WTC11 (cell line): ENCODE measurements at regions not wholly inside any gene's neighbourhood (a gene's known extent, or its start where the extent isn't known, plus 50 kb on each side); places are given as distances from the start of the nearest gene placed in this dataset.

Experiments
- ATAC-seq: fragments of 200-7000 bp; cut with Tn5 transposase; 2 replicates; pipeline ENCODE4 v1.10.0; 2021; ENCODE audit warnings: mild to moderate bottlenecking, moderate library complexity
- CTCF ChIA-PET: fragments of 300-600 bp; sonication (Branson Sonifier 250); formaldehyde crosslinking; loops from one replicate; lab custom pipeline; 2021; ENCODE audit warnings: antibody characterized with exemption; lab: Charles Lee
- POLR2A ChIA-PET: fragments of 350-600 bp; sonication (Branson Sonifier 250); formaldehyde crosslinking; loops from one replicate; lab custom pipeline; 2021; ENCODE audit warnings: antibody characterized with exemption; lab: Charles Lee
- DNase-seq: peaks from one replicate; pipeline ENCODE4 v3.0.0; 2021; ENCODE audit warnings: low spot score
- H3K27ac Mint-ChIP-seq: 2 replicates; pipeline ENCODE4 v1.8.0; 2021; ENCODE audit warnings: mixed read lengths
- H3K27me3 Mint-ChIP-seq: 2 replicates; pipeline ENCODE4 v1.8.0; 2021; ENCODE audit warnings: low read depth, mild to moderate bottlenecking, moderate library complexity, mixed read lengths
- H3K36me3 Mint-ChIP-seq: 2 replicates; pipeline ENCODE4 v1.8.0; 2021; ENCODE audit warnings: mixed read lengths
- H3K4me1 Mint-ChIP-seq: 2 replicates; pipeline ENCODE4 v1.8.0; 2022; ENCODE audit warnings: mixed read lengths
- H3K4me3 Mint-ChIP-seq: 2 replicates; pipeline ENCODE4 v1.8.0; 2021; ENCODE audit warnings: mild to moderate bottlenecking, moderate library complexity, mixed read lengths
- H3K9me3 Mint-ChIP-seq: 2 replicates; pipeline ENCODE4 v1.8.0; 2021; ENCODE audit warnings: mixed read lengths
- ESRRA ChIP-seq: sonication (generic); formaldehyde crosslinking; IDR thresholded peaks from 2 replicates; pipeline ENCODE4 v1.8.1; 2022; ENCODE audit warnings: mild to moderate bottlenecking, missing genetic modification reagents, borderline replicate concordance
- ETV6 ChIP-seq: sonication (generic); formaldehyde crosslinking; IDR thresholded peaks from 2 replicates; pipeline ENCODE4 v1.8.1; 2022; ENCODE audit warnings: mild to moderate bottlenecking, missing genetic modification reagents
- GRHL2 ChIP-seq: fragments of 250-450 bp; sonication (Bioruptor Pico); IDR thresholded peaks from 2 replicates; pipeline ENCODE4 v1.8.0; 2022; ENCODE audit warnings: mild to moderate bottlenecking, moderate library complexity; ENCODE audit not compliant: insufficient replicate concordance, severe bottlenecking
- JUN ChIP-seq: sonication (generic); formaldehyde crosslinking; IDR thresholded peaks from 2 replicates; pipeline ENCODE4 v1.8.0; 2023; ENCODE audit warnings: mild to moderate bottlenecking, missing genetic modification reagents
- MXD4 ChIP-seq: fragments of 250-450 bp; sonication (Bioruptor Pico); IDR thresholded peaks from 2 replicates; pipeline ENCODE4 v1.8.0; 2021; ENCODE audit warnings: mild to moderate bottlenecking, moderate library complexity, borderline replicate concordance
- NFE2L1 ChIP-seq: sonication (generic); formaldehyde crosslinking; IDR thresholded peaks from 2 replicates; pipeline ENCODE4 v1.8.1; 2023; ENCODE audit warnings: missing genetic modification reagents
- PRRX2 ChIP-seq: fragments of 250-450 bp; sonication (Bioruptor Pico); IDR thresholded peaks from 2 replicates; pipeline ENCODE4 v1.8.0; 2021; ENCODE audit warnings: mild to moderate bottlenecking
- SP1 ChIP-seq: sonication (generic); formaldehyde crosslinking; conservative IDR thresholded peaks from 2 replicates; pipeline ENCODE4 v1.8.1; 2022; ENCODE audit warnings: missing genetic modification reagents
- ZNF121 ChIP-seq: sonication (generic); formaldehyde crosslinking; IDR thresholded peaks from 2 replicates; pipeline ENCODE4 v1.8.0; 2023; ENCODE audit warnings: missing genetic modification reagents
- ZNF416 ChIP-seq: fragments of 250-450 bp; sonication (Bioruptor Pico); IDR thresholded peaks from 2 replicates; pipeline ENCODE4 v1.9.0; 2021; ENCODE audit warnings: mild to moderate bottlenecking, inconsistent platforms
- TF ChIP-seq, protein P1 (sequence below): sonication (generic); formaldehyde crosslinking; IDR thresholded peaks from 2 replicates; pipeline ENCODE4 v1.8.0; 2023; ENCODE audit warnings: missing genetic modification reagents, mild to moderate bottlenecking, borderline replicate concordance
- TF ChIP-seq, protein P2 (sequence below): sonication (generic); formaldehyde crosslinking; IDR thresholded peaks from 2 replicates; pipeline ENCODE4 v1.8.0; 2023; ENCODE audit warnings: missing genetic modification reagents
- TF ChIP-seq, protein P3 (sequence below): sonication (generic); formaldehyde crosslinking; IDR thresholded peaks from 2 replicates; pipeline ENCODE4 v1.8.1; 2023; ENCODE audit warnings: mild to moderate bottlenecking, missing genetic modification reagents, moderate library complexity
- TF ChIP-seq, protein P4 (sequence below): sonication (generic); formaldehyde crosslinking; IDR thresholded peaks from 2 replicates; pipeline ENCODE4 v1.8.1; 2023; ENCODE audit warnings: mild to moderate bottlenecking, moderate library complexity, missing genetic modification reagents
- TF ChIP-seq, protein P5 (sequence below): fragments of 250-450 bp; sonication (Bioruptor Pico); IDR thresholded peaks from 2 replicates; pipeline ENCODE4 v1.8.0; 2021; ENCODE audit warnings: mild to moderate bottlenecking
- TF ChIP-seq, protein P6 (sequence below): fragments of 200-600 bp; IDR thresholded peaks from 2 replicates; pipeline ENCODE4 v1.8.0; 2022; ENCODE audit warnings: antibody characterized with exemption
- TF ChIP-seq, protein P7 (sequence below): sonication (generic); formaldehyde crosslinking; IDR thresholded peaks from 2 replicates; pipeline ENCODE4 v1.8.1; 2022; ENCODE audit warnings: mild to moderate bottlenecking, moderate library complexity, missing genetic modification reagents
- TF ChIP-seq, protein P8 (sequence below): sonication (generic); formaldehyde crosslinking; IDR thresholded peaks from 2 replicates; pipeline ENCODE4 v1.8.1; 2023; ENCODE audit warnings: mild to moderate bottlenecking, missing genetic modification reagents, moderate library complexity
- TF ChIP-seq, protein P9 (sequence below): sonication (generic); formaldehyde crosslinking; IDR thresholded peaks from 2 replicates; pipeline ENCODE4 v1.8.0; 2022; ENCODE audit warnings: mild to moderate bottlenecking, missing genetic modification reagents

DNA sequence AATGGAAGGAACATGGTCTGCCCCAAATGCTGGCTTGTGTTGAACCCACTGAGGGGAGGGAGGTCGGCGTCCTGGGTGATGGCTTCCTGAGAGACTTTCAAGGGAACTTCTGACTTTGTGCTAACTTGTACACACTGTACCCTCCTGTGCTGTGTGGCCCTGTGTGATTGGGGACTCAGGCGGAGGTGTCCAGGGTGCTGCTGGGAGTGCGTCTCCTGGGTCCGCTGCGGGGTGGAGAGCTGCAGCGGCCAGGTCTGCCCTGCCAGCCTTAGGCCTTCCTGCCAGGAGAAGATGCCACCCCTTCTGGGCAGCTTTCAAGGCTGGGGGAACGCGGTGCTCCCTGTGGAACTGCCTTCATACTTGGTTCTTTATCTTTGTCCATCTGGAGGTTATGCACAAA lies 170.1 kb downstream of the URI1 start (continued):
- TF ChIP-seq, protein P1, sequence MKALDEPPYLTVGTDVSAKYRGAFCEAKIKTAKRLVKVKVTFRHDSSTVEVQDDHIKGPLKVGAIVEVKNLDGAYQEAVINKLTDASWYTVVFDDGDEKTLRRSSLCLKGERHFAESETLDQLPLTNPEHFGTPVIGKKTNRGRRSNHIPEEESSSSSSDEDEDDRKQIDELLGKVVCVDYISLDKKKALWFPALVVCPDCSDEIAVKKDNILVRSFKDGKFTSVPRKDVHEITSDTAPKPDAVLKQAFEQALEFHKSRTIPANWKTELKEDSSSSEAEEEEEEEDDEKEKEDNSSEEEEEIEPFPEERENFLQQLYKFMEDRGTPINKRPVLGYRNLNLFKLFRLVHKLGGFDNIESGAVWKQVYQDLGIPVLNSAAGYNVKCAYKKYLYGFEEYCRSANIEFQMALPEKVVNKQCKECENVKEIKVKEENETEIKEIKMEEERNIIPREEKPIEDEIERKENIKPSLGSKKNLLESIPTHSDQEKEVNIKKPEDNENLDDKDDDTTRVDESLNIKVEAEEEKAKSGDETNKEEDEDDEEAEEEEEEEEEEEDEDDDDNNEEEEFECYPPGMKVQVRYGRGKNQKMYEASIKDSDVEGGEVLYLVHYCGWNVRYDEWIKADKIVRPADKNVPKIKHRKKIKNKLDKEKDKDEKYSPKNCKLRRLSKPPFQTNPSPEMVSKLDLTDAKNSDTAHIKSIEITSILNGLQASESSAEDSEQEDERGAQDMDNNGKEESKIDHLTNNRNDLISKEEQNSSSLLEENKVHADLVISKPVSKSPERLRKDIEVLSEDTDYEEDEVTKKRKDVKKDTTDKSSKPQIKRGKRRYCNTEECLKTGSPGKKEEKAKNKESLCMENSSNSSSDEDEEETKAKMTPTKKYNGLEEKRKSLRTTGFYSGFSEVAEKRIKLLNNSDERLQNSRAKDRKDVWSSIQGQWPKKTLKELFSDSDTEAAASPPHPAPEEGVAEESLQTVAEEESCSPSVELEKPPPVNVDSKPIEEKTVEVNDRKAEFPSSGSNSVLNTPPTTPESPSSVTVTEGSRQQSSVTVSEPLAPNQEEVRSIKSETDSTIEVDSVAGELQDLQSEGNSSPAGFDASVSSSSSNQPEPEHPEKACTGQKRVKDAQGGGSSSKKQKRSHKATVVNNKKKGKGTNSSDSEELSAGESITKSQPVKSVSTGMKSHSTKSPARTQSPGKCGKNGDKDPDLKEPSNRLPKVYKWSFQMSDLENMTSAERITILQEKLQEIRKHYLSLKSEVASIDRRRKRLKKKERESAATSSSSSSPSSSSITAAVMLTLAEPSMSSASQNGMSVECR (CRISPR knock-in tag), result no peak
- TF ChIP-seq MXD4 (CRISPR knock-in tag) (no peak), ZNF121 (no peak), ESRRA (CRISPR knock-in tag) (no peak), JUN (CRISPR knock-in tag) (no peak)
- TF ChIP-seq, all 79 proteins: peak for 0

DNA sequence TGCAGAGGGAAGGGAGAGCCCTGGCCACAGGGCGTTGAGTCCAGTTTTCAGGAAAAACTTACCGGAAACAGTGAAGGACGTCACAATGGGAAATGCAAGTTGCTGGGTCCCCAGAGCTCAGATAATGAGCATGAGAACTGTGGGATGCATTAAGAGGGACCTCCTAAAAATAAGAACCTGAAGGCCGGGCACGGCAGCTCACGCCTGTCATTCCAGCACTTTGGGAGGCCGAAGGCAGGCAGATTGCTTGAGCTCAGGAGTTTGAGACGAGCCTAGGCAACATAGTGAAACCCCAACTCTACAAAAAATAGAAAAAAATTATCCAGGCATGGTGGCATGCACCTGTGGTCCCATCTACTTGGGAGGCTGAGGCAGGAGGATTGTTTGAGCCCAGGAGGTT lies 170.6 kb downstream of the URI1 start:
- H3K4me3 Mint-ChIP-seq, result no peak overlapping the region
- H3K36me3 Mint-ChIP-seq, result no peaks in the 10 kb centered on the region
- H3K27me3 Mint-ChIP-seq, result no peaks in the 10 kb centered on the region
- no peaks in the 10 kb centered on the region for H3K9me3 Mint-ChIP-seq
- CTCF ChIA-PET, result no interaction called here
- POLR2A ChIA-PET, result no interaction called here
- ATAC-seq (no peak), DNase-seq (no peak)
- no peak for TF ChIP-seq PRRX2 (CRISPR knock-in tag)
- TF ChIP-seq, protein P2, sequence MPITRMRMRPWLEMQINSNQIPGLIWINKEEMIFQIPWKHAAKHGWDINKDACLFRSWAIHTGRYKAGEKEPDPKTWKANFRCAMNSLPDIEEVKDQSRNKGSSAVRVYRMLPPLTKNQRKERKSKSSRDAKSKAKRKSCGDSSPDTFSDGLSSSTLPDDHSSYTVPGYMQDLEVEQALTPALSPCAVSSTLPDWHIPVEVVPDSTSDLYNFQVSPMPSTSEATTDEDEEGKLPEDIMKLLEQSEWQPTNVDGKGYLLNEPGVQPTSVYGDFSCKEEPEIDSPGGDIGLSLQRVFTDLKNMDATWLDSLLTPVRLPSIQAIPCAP (CRISPR knock-in tag), result no peak
- TF ChIP-seq, protein P3, sequence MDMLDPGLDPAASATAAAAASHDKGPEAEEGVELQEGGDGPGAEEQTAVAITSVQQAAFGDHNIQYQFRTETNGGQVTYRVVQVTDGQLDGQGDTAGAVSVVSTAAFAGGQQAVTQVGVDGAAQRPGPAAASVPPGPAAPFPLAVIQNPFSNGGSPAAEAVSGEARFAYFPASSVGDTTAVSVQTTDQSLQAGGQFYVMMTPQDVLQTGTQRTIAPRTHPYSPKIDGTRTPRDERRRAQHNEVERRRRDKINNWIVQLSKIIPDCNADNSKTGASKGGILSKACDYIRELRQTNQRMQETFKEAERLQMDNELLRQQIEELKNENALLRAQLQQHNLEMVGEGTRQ (CRISPR knock-in tag), result no peak
- TF ChIP-seq, protein P4, sequence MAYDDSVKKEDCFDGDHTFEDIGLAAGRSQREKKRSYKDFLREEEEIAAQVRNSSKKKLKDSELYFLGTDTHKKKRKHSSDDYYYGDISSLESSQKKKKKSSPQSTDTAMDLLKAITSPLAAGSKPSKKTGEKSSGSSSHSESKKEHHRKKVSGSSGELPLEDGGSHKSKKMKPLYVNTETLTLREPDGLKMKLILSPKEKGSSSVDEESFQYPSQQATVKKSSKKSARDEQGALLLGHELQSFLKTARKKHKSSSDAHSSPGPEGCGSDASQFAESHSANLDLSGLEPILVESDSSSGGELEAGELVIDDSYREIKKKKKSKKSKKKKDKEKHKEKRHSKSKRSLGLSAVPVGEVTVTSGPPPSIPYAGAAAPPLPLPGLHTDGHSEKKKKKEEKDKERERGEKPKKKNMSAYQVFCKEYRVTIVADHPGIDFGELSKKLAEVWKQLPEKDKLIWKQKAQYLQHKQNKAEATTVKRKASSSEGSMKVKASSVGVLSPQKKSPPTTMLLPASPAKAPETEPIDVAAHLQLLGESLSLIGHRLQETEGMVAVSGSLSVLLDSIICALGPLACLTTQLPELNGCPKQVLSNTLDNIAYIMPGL (CRISPR knock-in tag), result no peak
- no peak for TF ChIP-seq SP1
- H3K4me1 Mint-ChIP-seq, result no peaks in the 10 kb centered on the region
- H3K27ac Mint-ChIP-seq, result no peak overlapping the region

DNA sequence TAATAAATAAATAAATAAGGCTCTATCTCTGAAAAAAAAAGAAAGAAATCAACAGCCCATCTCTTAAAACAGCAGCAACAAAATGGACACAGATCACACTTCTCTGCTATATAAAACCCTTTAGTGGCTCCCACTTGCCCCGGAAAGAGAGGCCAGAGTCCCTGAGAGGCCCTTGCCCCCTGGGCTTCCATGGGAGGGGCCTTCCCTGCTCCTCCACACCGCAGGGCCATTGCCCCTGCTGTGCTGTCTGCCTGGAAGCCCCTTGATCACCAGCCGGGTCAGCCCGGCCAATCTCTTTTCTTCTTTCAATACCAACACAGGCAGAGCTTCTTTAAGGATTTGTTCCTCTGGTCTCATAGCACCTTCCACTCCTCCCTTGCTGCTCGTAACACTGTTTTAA lies 171.1 kb downstream of the URI1 start:
- ChIA-PET CTCF (no interaction called here), POLR2A (no interaction called here)
- TF ChIP-seq, protein P5, sequence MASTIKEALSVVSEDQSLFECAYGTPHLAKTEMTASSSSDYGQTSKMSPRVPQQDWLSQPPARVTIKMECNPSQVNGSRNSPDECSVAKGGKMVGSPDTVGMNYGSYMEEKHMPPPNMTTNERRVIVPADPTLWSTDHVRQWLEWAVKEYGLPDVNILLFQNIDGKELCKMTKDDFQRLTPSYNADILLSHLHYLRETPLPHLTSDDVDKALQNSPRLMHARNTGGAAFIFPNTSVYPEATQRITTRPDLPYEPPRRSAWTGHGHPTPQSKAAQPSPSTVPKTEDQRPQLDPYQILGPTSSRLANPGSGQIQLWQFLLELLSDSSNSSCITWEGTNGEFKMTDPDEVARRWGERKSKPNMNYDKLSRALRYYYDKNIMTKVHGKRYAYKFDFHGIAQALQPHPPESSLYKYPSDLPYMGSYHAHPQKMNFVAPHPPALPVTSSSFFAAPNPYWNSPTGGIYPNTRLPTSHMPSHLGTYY (CRISPR knock-in tag), result no peak
- TF ChIP-seq, protein P6, sequence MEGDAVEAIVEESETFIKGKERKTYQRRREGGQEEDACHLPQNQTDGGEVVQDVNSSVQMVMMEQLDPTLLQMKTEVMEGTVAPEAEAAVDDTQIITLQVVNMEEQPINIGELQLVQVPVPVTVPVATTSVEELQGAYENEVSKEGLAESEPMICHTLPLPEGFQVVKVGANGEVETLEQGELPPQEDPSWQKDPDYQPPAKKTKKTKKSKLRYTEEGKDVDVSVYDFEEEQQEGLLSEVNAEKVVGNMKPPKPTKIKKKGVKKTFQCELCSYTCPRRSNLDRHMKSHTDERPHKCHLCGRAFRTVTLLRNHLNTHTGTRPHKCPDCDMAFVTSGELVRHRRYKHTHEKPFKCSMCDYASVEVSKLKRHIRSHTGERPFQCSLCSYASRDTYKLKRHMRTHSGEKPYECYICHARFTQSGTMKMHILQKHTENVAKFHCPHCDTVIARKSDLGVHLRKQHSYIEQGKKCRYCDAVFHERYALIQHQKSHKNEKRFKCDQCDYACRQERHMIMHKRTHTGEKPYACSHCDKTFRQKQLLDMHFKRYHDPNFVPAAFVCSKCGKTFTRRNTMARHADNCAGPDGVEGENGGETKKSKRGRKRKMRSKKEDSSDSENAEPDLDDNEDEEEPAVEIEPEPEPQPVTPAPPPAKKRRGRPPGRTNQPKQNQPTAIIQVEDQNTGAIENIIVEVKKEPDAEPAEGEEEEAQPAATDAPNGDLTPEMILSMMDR, result no peak
- TF ChIP-seq GRHL2 (CRISPR knock-in tag) (no peak), ETV6 (CRISPR knock-in tag) (no peak), ZNF416 (CRISPR knock-in tag) (no peak), NFE2L1 (CRISPR knock-in tag) (no peak), ESRRA (CRISPR knock-in tag) (no peak)
- TF ChIP-seq, protein P7, sequence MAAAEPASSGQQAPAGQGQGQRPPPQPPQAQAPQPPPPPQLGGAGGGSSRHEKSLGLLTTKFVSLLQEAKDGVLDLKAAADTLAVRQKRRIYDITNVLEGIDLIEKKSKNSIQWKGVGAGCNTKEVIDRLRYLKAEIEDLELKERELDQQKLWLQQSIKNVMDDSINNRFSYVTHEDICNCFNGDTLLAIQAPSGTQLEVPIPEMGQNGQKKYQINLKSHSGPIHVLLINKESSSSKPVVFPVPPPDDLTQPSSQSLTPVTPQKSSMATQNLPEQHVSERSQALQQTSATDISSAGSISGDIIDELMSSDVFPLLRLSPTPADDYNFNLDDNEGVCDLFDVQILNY (CRISPR knock-in tag), result no peak
- TF ChIP-seq, protein P8, sequence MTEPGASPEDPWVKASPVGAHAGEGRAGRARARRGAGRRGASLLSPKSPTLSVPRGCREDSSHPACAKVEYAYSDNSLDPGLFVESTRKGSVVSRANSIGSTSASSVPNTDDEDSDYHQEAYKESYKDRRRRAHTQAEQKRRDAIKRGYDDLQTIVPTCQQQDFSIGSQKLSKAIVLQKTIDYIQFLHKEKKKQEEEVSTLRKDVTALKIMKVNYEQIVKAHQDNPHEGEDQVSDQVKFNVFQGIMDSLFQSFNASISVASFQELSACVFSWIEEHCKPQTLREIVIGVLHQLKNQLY (CRISPR knock-in tag), result no peak
- TF ChIP-seq, protein P9, sequence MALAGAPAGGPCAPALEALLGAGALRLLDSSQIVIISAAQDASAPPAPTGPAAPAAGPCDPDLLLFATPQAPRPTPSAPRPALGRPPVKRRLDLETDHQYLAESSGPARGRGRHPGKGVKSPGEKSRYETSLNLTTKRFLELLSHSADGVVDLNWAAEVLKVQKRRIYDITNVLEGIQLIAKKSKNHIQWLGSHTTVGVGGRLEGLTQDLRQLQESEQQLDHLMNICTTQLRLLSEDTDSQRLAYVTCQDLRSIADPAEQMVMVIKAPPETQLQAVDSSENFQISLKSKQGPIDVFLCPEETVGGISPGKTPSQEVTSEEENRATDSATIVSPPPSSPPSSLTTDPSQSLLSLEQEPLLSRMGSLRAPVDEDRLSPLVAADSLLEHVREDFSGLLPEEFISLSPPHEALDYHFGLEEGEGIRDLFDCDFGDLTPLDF, result no peak
- no peak overlapping the region for H3K27ac Mint-ChIP-seq
- DNase-seq (no peak), ATAC-seq (no peak)
- H3K36me3 Mint-ChIP-seq, result no peaks in the 10 kb centered on the region
- H3K4me3 Mint-ChIP-seq, result no peak overlapping the region
- no peaks in the 10 kb centered on the region for H3K9me3 Mint-ChIP-seq
- H3K27me3 Mint-ChIP-seq, result no peaks in the 10 kb centered on the region
- H3K4me1 Mint-ChIP-seq, result no peaks in the 10 kb centered on the region
